Ascending aorta (tissue), 2 donors: ENCODE measurements at regions not wholly inside any gene's neighbourhood (a gene's known extent, or its start where the extent isn't known, plus 50 kb on each side); places are given as distances from the start of the nearest gene placed in this dataset.

Source experiments
- DNase-seq, 2 donors: peaks; one replicate each; pipeline ENCODE4 v3.0.0-alpha.2; 2019; ENCODE audit warnings: low spot score in 2 of 2
- H3K27ac ChIP-seq, 2 donors: fragments of 200-600 bp; sonication (generic); one replicate each; pipeline ENCODE4 v1.5.1; 2016 to 2017; ENCODE audit warnings: mild to moderate bottlenecking in 1 of 2
- H3K27me3 ChIP-seq: fragments of 200-600 bp; sonication (generic); one replicate; pipeline ENCODE4 v1.5.1; 2017
- H3K36me3 ChIP-seq, 2 donors: fragments of 200-600 bp; sonication (generic); one replicate each; pipeline ENCODE4 v1.5.1; 2016
- H3K4me1 ChIP-seq, 2 donors: fragments of 200-600 bp; sonication (generic); one replicate each; pipeline ENCODE4 v1.5.1; 2016 to 2017; ENCODE audit warnings: mild to moderate bottlenecking in 1 of 2
- H3K4me3 ChIP-seq, 2 donors: fragments of 200-600 bp; sonication (generic); one replicate each; pipeline ENCODE4 v1.5.1; 2016 to 2017; ENCODE audit warnings: mild to moderate bottlenecking in 1 of 2
- H3K9me3 ChIP-seq, 2 donors: fragments of 200-600 bp; sonication (generic); one replicate each; pipeline ENCODE4 v1.5.1; 2016
- CTCF ChIP-seq, 3 experiments: fragments of 200-600 bp in 2 of 3; fragments of 450-650 bp in 1 of 3; sonication (generic) in 2 of 3; IDR thresholded peaks; one replicate each; pipeline ENCODE4 v1.5.1; 2016 to 2019; ENCODE audit warnings: antibody characterized with exemption in 3 of 3, mild to moderate bottlenecking in 1 of 3, moderate library complexity in 1 of 3
- intact Hi-C: fragments of 100-400 bp; cut with DNase I; formaldehyde crosslinking; loops from one replicate; pipeline ENCODE4 v1.15.1; 2023

DNA sequence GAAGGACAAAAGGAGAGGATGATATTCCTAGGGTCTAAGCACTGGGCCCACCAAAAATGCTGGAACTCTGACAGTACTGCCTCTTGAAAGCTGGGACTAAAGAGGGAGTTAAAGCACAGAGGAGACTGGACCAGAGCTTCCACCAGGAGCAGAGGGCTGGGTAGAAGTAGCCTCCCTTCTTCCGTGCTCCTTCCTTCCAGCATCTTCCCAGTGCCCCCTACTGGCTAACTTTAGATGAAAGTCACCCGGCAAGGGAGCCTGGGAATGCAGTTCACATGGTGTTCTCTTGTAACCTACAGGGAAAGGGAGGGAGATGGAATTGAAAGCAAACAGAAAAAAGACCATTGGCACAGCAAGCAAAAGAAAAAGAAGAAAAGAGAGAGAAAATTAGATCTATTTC lies 106.1 kb upstream of the COL8A1 start:
- no peak for DNase-seq
- Histone ChIP-seq H3K4me1 (peaks cover 0 to 18% of the 10 kb centered on the region in 2 donors), H3K9me3 (no peaks in the 10 kb centered on the region), H3K4me3 (no peak overlapping the region), H3K27me3 (no peaks in the 10 kb centered on the region), H3K36me3 (no peaks in the 10 kb centered on the region), H3K27ac (no peak overlapping the region)
- intact Hi-C loops, result loop anchor here (10.0 kb wide), 1 partner anchor 507 kb away; no protein-coding TSS in a partner anchor
- peak; percentile 28 to 52 (median 43) for TF ChIP-seq CTCF (IDR thresholded peaks at IDR 0.05)

DNA sequence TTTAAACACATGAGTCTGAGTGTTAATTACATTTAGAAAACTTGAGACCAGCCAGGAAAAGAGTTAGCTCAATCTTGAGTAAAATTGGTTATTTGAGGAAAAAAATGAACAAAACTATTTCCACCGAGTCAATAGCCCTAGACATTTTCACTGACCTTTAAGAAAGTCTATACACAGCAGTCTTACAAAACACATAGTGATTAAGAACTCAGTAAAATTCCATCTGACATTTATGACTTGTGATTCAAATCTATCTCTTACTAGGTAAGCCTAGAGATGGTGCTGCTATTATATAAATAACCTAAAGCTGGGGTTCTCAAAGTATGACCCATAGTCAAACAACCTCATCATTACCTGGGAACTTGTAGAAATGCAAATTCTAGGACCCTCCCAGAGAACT lies 109.1 kb upstream of the COL8A1 start:
- no peak overlapping the region for H3K4me3 ChIP-seq
- H3K36me3 ChIP-seq, result no peaks in the 10 kb centered on the region
- no peaks in the 10 kb centered on the region for H3K9me3 ChIP-seq
- intact Hi-C loops, result no loop called here
- TF ChIP-seq CTCF (IDR thresholded peaks at IDR 0.05), result no peak
- no peak overlapping the region for H3K27ac ChIP-seq
- H3K4me1 ChIP-seq, result peaks cover 0 to 19% of the 10 kb centered on the region in 2 donors
- no peaks in the 10 kb centered on the region for H3K27me3 ChIP-seq
- no peak for DNase-seq

DNA sequence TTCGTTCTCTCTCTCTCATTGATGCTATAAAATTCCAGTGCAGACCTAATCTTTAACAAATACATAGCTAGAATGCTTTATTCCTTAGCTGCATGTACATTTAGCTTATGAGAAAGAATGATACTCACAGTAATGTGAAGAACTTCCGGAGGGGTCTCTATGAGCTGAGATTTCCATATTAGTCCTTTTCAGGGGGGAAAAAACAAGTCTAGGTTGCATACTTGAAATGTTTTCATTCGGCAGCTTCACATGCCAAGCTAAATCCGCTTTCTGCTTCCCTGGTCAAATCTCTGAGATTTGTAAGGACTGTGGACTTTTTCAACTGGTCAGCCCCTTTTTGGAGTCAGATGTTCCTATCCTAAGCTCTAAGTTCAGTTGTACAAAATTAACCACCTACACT lies 111.5 kb upstream of the COL8A1 start:
- H3K36me3 ChIP-seq, result no peaks in the 10 kb centered on the region
- H3K27me3 ChIP-seq, result no peaks in the 10 kb centered on the region
- H3K4me3 ChIP-seq, result no peak overlapping the region
- peak overlapping the region; percentile 81 to 83 for H3K27ac ChIP-seq
- H3K4me1 ChIP-seq, result peaks cover 0 to 23% of the 10 kb centered on the region in 2 donors
- TF ChIP-seq CTCF (IDR thresholded peaks at IDR 0.05), result no peak
- no peak for DNase-seq
- intact Hi-C loops, result no loop called here
- H3K9me3 ChIP-seq, result no peaks in the 10 kb centered on the region

GRCh38 chr3:99524559-99524958 lies 113.8 kb upstream of the COL8A1 start:
- H3K4me1 ChIP-seq, result peaks cover 0 to 23% of the 10 kb centered on the region in 2 donors
- no peaks in the 10 kb centered on the region for H3K9me3 ChIP-seq
- no peak for TF ChIP-seq CTCF (IDR thresholded peaks at IDR 0.05)
- H3K27ac ChIP-seq, result peak overlapping the region; percentile 3 to 83
- no peak for DNase-seq
- no peak overlapping the region for H3K4me3 ChIP-seq
- intact Hi-C loops, result no loop called here
- no peaks in the 10 kb centered on the region for H3K36me3 ChIP-seq
- no peaks in the 10 kb centered on the region for H3K27me3 ChIP-seq

- H3K9me3 ChIP-seq, result no peaks in the 10 kb centered on the region
- H3K4me1 ChIP-seq, result peaks cover 0 to 23% of the 10 kb centered on the region in 2 donors
- TF ChIP-seq CTCF (IDR thresholded peaks at IDR 0.05), result no peak
- intact Hi-C loops, result no loop called here
- no peak overlapping the region for H3K27ac ChIP-seq
- no peak overlapping the region for H3K4me3 ChIP-seq
- no peak for DNase-seq
- no peaks in the 10 kb centered on the region for H3K36me3 ChIP-seq
- no peaks in the 10 kb centered on the region for H3K27me3 ChIP-seq
Observed at GRCh38 chr3:99523431-99524127, 114.8 kb upstream of the COL8A1 start.
